EL (cell line): ENCODE measurements at regions not wholly inside any gene's neighbourhood (a gene's known extent, or its start where the extent isn't known, plus 50 kb on each side); places are given as distances from the start of the nearest gene placed in this dataset.
A peak's percentile ranks its signal among the peaks of the same experiment; 100 is the strongest.

Experiments
- DNase-seq: peaks from one replicate; pipeline ENCODE4 v3.0.0-alpha.2; 2016

DNA sequence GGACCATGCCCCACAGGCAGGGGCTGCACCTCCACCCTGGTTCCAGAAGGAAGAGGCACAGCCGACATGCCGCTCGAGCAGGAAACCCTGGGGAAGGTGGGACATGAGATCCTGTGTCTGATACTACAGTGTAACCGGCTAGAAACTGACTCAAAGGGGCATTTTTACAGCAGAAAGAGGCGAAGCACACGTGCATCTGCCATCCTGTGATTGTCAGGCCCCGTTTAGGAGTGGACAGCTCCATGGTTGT is 62.7 kb downstream of the SIK1 start:
- no peak for DNase-seq

GRCh38 chr21:43363506-43364260 is 63.2 kb downstream of the SIK1 start:
- no peak for DNase-seq

DNA sequence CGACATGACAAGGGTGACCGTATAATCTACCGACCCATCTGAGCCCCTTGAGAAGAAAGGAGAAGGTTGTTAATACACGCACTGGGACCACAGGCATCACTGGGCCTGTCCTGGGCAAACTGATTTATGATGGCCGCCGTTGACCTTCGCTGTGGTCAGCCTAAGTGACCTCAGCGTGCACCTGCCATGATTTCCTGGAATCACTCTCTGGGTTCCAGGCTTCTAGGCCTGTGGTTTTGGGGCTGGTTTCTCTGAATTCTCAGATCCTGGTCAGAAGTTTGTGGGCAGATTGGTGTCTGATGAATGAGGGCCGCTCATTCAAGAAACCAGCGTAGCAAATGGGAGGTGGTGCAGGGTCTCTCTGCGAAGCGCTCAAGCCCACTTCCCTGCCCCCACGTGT is 64.0 kb downstream of the SIK1 start:
- no peak for DNase-seq

DNA sequence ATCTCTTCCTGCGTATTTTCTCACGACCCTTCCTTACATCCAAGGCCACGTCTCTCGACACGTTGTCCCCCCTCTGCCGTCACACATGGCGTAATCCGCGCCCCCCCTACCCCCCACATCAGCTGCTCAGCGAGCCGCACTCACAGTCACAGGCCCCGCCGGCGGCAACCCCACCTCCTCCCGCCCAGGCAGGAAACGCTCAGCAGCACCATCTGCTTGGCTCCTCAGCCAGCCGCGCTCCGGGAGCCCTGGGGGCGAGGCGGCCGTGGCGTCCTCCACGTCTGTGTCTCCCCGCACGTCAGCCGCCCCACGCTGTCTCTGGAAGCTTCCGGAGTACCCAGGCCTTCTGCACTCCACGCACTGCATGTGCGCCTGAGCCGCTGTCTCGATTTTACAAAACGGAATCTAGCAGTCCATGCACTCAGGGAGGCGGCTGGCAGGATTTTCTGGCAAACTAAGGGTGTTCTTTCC is 64.6 kb downstream of the SIK1 start:
- peak; percentile 86 for DNase-seq

DNA sequence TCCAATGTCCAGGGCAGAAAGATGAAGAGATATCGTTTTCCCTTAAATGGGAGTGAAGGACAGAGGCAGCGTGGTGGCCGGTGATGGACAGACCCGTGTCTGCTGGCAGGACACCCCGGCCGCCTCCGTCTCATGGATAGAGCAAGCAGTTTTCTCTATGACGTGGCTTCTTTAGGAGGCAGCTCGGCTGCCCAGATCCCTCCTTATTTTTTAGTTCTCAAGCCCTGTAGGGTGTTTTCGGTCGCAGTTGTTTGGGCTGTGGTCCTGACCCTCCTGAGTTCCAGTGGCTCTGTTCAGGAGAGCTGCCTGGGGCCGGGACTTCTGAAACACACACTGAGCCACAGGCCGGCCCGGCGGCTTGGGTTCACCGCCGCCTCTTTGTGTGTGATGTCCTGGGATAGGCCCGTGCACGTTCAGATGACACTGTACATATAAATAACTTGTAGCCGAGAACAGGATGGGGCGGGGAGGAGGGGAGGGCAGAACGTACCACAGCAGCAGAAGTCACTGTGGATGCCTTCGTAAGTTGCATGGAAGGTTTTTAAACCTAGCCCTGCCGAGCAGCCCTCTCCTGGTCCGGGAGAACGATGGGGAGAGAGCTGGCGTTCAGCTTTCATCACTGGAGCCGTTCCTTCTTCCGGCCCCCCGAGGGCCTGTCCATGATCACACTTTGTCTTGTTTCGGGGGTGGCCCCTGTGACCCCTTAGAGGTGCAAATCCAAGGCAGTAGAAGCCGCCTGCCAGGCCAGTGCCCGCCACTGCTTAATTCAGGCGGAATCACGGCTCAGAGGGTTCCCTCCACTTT is 65.2 kb downstream of the SIK1 start:
- DNase-seq: peak; percentile 79

- peak; percentile 55 for DNase-seq
Observed at GRCh38 chr21:43361127-43361492, 65.8 kb downstream of the SIK1 start.

DNA sequence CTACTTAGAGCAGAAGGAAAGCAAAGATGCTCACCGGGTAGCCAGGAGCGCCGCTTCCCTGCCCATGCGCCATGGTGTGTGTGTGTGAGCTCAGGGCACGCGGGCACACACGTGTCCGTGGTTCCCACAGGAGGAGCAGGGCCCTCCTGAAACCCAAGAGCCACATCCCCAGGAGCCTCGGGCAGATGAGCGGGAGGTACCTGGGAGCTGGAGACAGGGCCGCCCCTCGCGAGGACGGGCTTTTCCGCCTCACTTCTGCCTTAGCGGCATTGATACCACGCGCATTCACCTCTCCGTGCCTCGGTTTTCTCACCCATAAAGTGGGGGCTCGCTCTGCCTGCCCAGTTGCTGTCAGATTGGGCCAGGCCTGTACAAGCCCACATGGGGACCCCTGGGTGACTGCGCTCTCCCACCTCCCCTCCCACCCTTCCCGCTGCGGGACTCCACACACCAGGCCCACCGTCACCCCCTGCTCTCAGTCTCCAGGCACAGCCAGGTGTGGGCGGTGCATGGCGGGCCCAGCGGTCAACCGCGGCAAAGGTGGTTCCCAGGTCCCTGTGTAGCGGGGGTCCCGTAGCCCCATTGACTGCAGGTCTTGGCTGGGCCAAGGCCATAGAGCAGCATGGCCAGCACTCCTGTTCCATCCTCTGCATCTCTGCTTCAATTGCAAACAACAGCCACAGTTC is 66.3 kb downstream of the SIK1 start:
- no peak for DNase-seq

DNA sequence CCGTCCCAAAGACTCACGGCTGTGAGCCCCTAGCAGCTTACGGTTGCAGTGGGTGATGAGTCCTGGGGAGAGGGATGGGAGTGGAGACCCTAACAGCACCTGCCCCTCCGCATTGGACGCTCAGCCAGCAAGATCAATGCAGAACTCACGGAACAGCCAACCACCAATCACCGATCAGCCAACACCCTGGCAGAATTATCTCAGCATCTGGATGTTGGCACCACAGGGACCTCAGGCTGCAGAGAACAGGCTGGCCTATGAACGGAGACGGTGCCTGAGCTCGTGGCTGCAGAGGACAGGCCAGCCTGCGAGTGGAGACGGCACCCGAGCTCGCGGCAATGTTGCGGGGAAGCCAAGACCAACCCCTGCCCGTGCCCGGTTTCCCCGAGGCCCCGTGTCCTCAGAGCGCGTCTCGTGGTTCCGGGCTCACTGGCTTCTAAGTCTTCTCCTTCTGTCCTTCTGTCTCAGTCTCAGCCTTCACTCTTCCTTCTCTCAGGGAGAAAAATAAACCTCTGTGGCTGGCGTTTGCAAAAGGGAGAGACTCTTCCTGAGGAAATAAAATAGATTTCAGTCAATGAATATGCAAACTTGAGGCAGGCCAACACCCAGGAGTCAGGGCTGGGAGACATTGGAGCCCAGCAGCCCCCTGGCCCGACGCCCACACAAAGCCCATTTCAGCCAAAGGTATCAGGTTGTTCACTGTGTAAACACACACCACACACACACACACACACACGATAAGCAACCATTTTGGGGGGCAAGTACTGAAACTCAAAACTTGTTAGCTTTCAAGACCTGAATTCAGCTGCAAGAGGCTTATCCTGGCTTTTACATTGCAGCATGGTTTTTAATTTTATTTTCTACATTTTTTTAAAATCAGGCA is 67.8 kb downstream of the SIK1 start:
- DNase-seq: no peak

GRCh38 chr21:43357715-43358430 is 69.1 kb downstream of the SIK1 start:
- DNase-seq: no peak

GRCh38 chr21:43355925-43356289 is 71.0 kb downstream of the SIK1 start:
- no peak for DNase-seq

DNA sequence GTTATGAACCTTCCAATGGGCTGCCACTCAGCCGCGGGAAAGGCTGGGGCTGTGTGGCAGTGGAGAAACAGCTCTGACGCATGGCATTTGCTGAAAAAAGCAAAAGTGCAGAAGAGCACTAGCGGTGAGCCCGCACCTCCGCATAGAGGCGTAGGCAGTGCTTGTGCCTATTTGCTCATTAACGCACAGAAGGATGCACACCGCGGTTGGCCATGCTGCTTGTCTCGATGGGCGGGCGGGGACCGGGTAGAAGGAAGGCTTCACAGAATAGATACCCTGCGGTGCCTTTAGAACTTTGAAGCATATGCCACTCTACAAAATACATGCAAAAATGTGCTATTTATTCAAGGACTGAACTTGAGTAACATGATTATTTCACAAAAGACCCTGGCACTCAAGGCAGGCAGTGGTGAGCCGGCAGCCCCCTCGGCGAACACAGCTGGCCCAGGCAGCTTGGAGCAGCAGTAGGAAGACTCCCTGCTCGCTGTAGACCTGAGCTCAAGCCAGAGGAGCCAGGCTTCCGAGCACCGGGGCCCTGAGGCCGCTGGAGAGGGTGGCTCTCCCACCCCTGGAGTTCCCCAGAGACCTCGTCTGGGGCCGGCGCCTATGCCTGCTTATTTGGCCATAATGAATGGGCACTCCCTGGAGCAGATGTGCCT is 71.5 kb downstream of the SIK1 start:
- no peak for DNase-seq

- no peak for DNase-seq
Observed at GRCh38 chr21:43354666-43355065, 72.3 kb downstream of the SIK1 start.

- no peak for DNase-seq
Observed at GRCh38 chr21:43354026-43354420, 72.9 kb downstream of the SIK1 start.

DNA sequence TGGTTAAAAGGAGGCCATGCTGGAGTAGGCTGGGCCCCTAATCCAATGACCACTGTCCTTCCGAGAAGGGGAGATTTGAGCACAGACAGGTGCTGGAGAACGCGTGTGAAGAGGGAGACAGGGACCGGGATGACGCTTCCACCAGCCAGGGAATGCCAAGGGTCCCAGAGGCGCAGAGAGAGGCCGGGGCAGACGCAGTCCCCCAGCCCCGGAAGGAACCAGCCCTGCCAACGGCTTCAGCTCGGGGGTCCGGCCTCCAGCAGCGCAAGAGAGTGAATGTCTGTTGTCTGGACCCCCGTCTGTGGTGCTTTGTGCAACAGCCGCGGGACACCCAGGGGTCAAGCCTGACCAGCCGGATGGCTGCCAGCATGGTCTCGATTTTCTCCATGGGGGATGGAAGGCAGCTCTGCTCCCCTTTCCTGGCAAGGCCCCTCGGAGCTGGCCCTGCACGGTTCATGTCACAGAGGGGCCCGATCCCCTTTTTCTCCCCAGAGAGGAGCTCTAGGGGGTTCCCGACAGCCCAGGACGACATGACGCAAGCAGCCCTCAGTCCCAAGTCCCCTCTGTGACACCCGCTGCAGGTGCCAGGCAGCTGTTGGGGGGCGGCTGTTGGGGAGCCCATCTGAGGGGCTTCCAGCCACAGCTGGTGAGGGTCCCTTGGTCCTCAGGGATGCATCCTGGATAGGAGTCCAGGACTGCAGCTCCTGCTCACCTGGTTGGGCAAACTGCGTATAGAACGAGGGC is 73.5 kb downstream of the SIK1 start:
- no peak for DNase-seq

DNA sequence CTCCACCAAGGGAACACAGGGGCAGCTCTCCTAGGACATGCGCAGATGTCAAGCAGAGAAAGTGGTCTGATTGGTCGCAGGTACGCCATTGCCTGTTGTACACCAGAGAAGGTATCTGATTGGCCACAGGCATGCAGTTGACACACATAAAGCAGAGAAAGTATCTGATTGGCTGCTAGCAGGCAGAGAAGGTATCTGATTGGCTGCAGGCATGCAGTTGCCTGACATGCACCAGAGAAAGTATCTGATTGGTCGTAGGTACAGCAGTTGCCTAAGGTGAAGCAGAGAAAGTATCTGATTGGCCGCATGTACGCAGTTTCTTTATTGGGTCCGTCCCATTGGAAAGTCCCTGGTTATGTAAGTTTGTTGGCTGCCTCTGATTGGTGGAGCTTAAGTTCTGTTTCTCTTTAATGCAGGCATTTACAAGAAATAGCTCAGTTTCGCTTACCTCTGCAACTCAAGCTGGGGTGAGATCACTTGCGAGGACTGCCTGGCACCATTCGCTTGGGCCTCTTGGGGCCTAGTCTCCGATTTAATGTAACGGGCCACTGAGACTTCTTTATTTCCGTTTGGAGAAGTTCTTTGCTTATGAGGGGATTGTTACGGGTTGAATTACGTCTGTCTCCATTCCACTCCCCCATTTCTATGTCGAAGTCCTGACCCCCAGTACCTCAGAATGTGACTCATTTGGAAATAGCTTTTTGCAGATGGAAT is 74.2 kb downstream of the SIK1 start:
- peak; percentile 19 for DNase-seq

DNA sequence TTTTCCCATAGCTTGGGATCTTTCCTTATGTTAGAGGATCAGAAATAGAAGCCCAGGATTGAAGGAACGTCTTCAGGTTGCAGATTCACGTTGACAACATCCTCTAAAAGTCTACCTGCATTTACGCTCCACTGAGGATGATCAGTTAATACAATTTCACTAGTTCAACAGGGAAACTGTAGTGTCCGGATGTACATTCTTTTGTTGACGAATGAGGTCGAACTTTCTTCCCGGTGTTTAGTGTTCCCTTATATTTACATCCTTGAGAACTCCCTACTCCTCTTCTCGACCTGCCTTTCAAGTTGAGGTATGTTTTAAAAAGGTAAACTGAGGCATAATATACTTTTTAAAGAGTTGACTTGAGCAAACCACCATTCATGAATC is 74.8 kb downstream of the SIK1 start:
- no peak for DNase-seq

GRCh38 chr21:43351501-43352153 is 75.3 kb downstream of the SIK1 start:
- DNase-seq: no peak

DNA sequence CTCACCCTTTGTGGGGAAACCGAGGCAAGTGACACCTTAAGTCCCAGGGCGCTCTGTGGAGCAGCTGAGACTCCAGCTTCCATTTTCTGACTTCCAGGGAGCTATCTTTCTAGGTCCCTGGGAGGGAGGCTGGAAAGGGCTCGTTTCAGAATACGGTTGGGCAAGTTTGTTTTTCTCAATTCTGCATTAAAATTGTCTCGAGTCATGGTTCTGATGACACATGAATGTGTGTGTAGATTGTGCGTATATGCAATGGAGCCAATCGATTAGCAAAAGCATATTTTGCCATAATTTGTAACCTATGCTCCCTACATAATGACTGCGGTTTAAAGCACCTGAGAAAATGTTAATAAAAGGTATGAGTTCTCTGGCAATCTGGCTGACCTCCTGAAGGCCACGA is 77.3 kb downstream of the SIK1 start:
- DNase-seq: no peak

- DNase-seq: no peak
Observed at GRCh38 chr21:43348801-43349261, 78.1 kb downstream of the SIK1 start.
